ENCODE measurements at regions not wholly inside any gene's neighbourhood (a gene's known extent, or its start where the extent isn't known, plus 50 kb on each side); places are given as distances from the start of the nearest gene placed in this dataset.

DNA sequence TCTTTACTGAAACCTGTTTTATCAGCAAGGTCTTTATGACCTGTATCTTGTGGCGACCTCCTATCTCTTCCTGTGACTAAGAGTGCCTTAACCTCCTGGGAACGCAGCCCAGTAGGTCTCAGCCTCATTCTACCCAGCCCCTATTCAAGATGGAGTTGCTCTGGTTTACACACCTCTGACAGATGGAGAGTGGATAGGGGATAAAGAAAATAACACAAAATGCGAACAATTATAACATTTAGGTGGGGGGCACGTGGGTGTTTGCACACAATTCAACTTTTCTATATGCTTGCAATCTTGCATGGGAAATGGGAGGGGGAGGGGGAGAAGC lies 83.3 kb downstream of the RMI2 start:
- H3K4me1 ChIP-seq, result no peaks in the 10 kb centered on the region
- DNase-seq (no peak), ATAC-seq (ENCODE audit: low FRiP score in 2 of 2) (no peak)
- 79% methylated on average over 4 of the region's 4 CpGs for WGBS, 2 donors
- no peaks in the 10 kb centered on the region for H3K36me3 ChIP-seq
- H3K27ac ChIP-seq, result no peak overlapping the region
- TF ChIP-seq, protein P1, sequence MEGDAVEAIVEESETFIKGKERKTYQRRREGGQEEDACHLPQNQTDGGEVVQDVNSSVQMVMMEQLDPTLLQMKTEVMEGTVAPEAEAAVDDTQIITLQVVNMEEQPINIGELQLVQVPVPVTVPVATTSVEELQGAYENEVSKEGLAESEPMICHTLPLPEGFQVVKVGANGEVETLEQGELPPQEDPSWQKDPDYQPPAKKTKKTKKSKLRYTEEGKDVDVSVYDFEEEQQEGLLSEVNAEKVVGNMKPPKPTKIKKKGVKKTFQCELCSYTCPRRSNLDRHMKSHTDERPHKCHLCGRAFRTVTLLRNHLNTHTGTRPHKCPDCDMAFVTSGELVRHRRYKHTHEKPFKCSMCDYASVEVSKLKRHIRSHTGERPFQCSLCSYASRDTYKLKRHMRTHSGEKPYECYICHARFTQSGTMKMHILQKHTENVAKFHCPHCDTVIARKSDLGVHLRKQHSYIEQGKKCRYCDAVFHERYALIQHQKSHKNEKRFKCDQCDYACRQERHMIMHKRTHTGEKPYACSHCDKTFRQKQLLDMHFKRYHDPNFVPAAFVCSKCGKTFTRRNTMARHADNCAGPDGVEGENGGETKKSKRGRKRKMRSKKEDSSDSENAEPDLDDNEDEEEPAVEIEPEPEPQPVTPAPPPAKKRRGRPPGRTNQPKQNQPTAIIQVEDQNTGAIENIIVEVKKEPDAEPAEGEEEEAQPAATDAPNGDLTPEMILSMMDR (IDR thresholded peaks at IDR 0.05), result no peak
- TF ChIP-seq POLR2A (IDR thresholded peaks at IDR 0.05), result no peak
- TF ChIP-seq POLR2AphosphoS5 (IDR thresholded peaks at IDR 0.05), result no peak
- TF ChIP-seq EP300 (IDR thresholded peaks at IDR 0.05), result no peak
- H3K27me3 ChIP-seq, result no peaks in the 10 kb centered on the region
- H3K4me3 ChIP-seq, result no peak overlapping the region
- H3K9me3 ChIP-seq, result no peaks in the 10 kb centered on the region

DNA sequence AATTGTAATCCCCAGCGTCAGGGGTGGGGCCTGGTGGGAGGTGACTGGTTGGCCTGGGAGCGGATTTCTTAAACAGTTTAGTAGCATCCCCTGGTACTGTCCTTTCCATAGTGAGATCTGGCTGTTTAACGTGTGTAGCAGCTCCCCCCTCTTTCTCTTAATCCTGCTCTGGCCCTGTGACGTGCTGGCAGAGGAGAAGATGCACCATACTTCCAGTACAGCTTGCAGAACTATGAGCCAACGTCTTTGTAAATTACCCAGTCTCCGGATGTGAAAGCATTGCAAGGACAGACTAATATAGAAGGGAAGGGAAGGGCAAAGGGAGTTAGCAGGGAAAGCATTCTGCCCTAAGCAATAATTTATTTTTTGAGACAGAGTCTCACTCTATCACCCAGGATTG lies 83.9 kb downstream of the RMI2 start:
- ATAC-seq (ENCODE audit: low FRiP score in 2 of 2), result no peak
- TF ChIP-seq POLR2AphosphoS5 (IDR thresholded peaks at IDR 0.05) (no peak), POLR2A (IDR thresholded peaks at IDR 0.05) (no peak), EP300 (IDR thresholded peaks at IDR 0.05) (no peak)
- TF ChIP-seq, protein P1 (IDR thresholded peaks at IDR 0.05), result no peak
- no peaks in the 10 kb centered on the region for H3K9me3 ChIP-seq
- no peaks in the 10 kb centered on the region for H3K27me3 ChIP-seq
- H3K4me3 ChIP-seq, result no peak overlapping the region
- no peak overlapping the region for H3K27ac ChIP-seq
- H3K4me1 ChIP-seq, result no peaks in the 10 kb centered on the region
- 70 to 71% methylated on average over 6 of the region's 6 CpGs for WGBS, 2 donors
- H3K36me3 ChIP-seq, result no peaks in the 10 kb centered on the region
- no peak for DNase-seq

DNA sequence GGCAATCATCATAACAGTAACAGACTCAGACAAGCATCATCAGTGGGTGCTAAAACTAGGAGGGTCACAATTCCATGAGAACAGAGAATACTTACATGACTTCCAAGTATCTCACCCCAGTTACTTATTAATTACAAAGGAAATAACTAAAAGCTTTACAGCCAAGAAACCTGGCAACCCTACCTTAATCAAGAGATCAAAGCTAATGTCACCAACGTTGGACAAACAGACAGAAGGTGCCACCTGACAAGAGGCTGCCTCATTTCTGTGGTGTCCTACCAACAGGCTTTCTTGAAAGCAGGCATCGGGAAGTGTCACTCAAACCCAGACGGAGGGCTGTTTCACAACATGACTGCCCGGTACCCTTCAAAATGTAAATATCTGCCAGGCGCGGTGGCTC lies 84.6 kb downstream of the RMI2 start:
- Histone ChIP-seq H3K27ac (no peak overlapping the region), H3K36me3 (no peaks in the 10 kb centered on the region), H3K27me3 (no peaks in the 10 kb centered on the region), H3K9me3 (no peaks in the 10 kb centered on the region), H3K4me3 (no peak overlapping the region), H3K4me1 (no peaks in the 10 kb centered on the region)
- 55 to 62% methylated on average over 2 to 6 of the region's 6 CpGs for WGBS, 2 donors
- DNase-seq (peak in 1 of 2 donors; percentile 56), ATAC-seq (ENCODE audit: low FRiP score in 2 of 2) (peak; percentile 23 to 57)
- TF ChIP-seq, protein P1 (IDR thresholded peaks at IDR 0.05), result no peak
- no peak for TF ChIP-seq EP300 (IDR thresholded peaks at IDR 0.05)
- TF ChIP-seq POLR2A (IDR thresholded peaks at IDR 0.05), result no peak
- TF ChIP-seq POLR2AphosphoS5 (IDR thresholded peaks at IDR 0.05), result no peak

DNA sequence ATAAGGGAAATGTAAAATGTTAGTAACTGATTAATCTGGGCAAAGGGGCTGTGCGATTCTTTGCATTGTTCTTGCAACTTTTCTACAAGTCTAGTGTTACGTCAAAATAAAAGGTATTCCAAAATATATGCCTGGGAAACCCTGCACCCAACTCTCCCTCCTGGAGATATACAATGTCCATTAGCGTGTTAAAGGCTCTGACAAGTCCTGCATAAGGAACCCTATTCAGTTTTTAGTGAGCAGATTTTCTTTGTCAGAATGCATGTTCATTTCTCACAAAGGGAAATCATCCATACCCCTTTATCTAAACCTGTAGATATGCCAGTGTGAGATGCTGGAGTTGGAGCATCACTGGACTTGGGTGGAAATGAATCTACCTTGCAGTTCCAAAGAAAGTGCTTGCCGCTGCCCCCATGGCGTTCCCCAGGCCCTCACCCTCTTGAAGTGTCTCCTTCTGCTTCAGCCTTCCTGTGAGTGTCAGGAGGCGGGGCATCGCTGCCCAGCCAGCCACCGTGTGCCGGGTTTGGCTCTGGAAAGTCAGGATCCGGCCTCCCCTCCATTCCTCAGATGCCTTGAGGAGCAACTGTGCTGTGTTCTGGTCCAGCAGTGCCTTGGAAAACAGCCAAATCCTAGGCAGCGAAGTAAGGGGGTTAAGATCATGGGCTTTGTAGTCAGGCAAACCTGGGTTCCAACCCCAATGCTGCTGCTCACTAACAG lies 85.5 kb downstream of the RMI2 start:
- no peaks in the 10 kb centered on the region for H3K4me1 ChIP-seq
- 50 to 89% methylated on average over 11 of the region's 11 CpGs for WGBS, 2 donors
- H3K9me3 ChIP-seq, result no peaks in the 10 kb centered on the region
- DNase-seq (peak in 1 of 2 donors; percentile 33), ATAC-seq (ENCODE audit: low FRiP score in 2 of 2) (no peak)
- no peak overlapping the region for H3K27ac ChIP-seq
- TF ChIP-seq EP300 (IDR thresholded peaks at IDR 0.05) (no peak), POLR2A (IDR thresholded peaks at IDR 0.05) (no peak), POLR2AphosphoS5 (IDR thresholded peaks at IDR 0.05) (no peak)
- TF ChIP-seq, protein P1 (IDR thresholded peaks at IDR 0.05), result no peak
- no peaks in the 10 kb centered on the region for H3K36me3 ChIP-seq
- no peak overlapping the region for H3K4me3 ChIP-seq
- H3K27me3 ChIP-seq, result no peaks in the 10 kb centered on the region

DNA sequence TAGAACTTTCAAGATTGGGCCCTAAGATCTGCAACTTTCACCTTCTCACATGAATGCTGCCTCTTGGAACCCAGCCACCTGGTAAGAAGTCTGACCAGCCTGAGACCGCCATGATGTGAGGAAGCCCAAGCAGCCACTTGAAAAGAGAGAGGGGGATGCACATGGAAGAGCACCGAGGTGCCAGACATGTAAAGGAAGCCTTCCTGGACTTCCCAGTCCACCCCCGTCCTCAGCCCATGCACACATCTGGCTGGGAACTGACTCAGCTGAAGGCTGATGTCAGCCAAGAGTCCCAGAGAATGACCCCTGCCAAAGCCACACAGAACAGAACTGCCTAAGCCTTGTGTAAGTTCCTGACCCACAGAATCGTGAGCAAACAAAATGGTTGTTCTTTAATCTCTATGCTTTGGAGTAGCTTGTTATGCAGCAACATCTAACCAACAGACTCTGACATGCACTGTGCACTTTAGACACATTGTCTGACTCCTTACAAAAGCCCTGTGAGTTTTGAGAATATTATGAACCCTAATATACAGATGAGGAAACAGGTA lies 86.7 kb downstream of the RMI2 start:
- DNase-seq, result no peak
- 79 to 83% methylated on average over 4 of the region's 4 CpGs for WGBS, 2 donors

More for the DNA sequence above, 86.7 kb downstream of the RMI2 start:
- no peaks in the 10 kb centered on the region for H3K27me3 ChIP-seq
- TF ChIP-seq POLR2A (IDR thresholded peaks at IDR 0.05) (no peak), EP300 (IDR thresholded peaks at IDR 0.05) (no peak), POLR2AphosphoS5 (IDR thresholded peaks at IDR 0.05) (no peak)
- TF ChIP-seq, protein P1 (IDR thresholded peaks at IDR 0.05), result no peak
- ATAC-seq (ENCODE audit: low FRiP score in 2 of 2), result no peak
- no peak overlapping the region for H3K27ac ChIP-seq
- no peaks in the 10 kb centered on the region for H3K4me1 ChIP-seq
- no peak overlapping the region for H3K4me3 ChIP-seq
- no peaks in the 10 kb centered on the region for H3K36me3 ChIP-seq
- no peaks in the 10 kb centered on the region for H3K9me3 ChIP-seq
